CD4-positive, alpha-beta T cell (primary cell): ENCODE measurements at regions not wholly inside any gene's neighbourhood (a gene's known extent, or its start where the extent isn't known, plus 50 kb on each side); places are given as distances from the start of the nearest gene placed in this dataset.

Source experiments
- ATAC-seq: fragments of 200-7000 bp; cut with Tn5 transposase; one replicate; pipeline ENCODE4 v1.10.0; 2022; ENCODE audit warnings: mild to moderate bottlenecking; ENCODE audit not compliant: poor library complexity
- CTCF ChIA-PET: fragments of 350-600 bp; sonication (Branson Sonifier 250); formaldehyde crosslinking; loops from one replicate; lab custom pipeline; 2021; ENCODE audit warnings: antibody characterized with exemption, inconsistent platforms; lab: Charles Lee
- POLR2A ChIA-PET: fragments of 350-600 bp; sonication (Branson Sonifier 250); formaldehyde crosslinking; loops from one replicate; lab custom pipeline; 2021; ENCODE audit warnings: antibody characterized with exemption, inconsistent platforms; lab: Charles Lee
- DNase-seq, 14 experiments: peaks; one replicate each; pipeline ENCODE4 v3.0.0-alpha.2; 2013 to 2020; ENCODE audit warnings: mixed read lengths in 2 of 14
- H3K27ac ChIP-seq, 2 donors: one replicate each; pipeline versions ENCODE4 v1.5.1 to v1.7.0; 2013; ENCODE audit warnings: low read length in 2 of 2, low read depth in 1 of 2, mild to moderate bottlenecking in 1 of 2
- H3K27me3 ChIP-seq, 2 experiments: 1 replicate in 1 of 2; 2 replicates in 1 of 2; pipeline versions ENCODE4 v1.6.1 to v1.7.0; 2013; ENCODE audit warnings: low read length in 2 of 2, control low read depth in 1 of 2, mild to moderate bottlenecking in 1 of 2, moderate library complexity in 1 of 2; ENCODE audit not compliant: insufficient read depth in 2 of 2, control insufficient read depth in 1 of 2
- H3K36me3 ChIP-seq: one replicate; pipeline ENCODE4 v1.6.1; 2013; ENCODE audit warnings: low read length, control low read depth; ENCODE audit not compliant: insufficient read depth
- H3K4me1 ChIP-seq: one replicate; pipeline ENCODE4 v1.6.1; 2013; ENCODE audit warnings: low read length, control low read depth; ENCODE audit not compliant: insufficient read depth
- H3K4me3 ChIP-seq: one replicate; pipeline ENCODE4 v1.5.1; 2013; ENCODE audit warnings: mild to moderate bottlenecking, low read length, moderate library complexity
- H3K9me3 ChIP-seq, 2 experiments: 1 replicate in 1 of 2; 2 replicates in 1 of 2; pipeline versions ENCODE4 v1.6.1 to v1.7.0; 2013; ENCODE audit warnings: low read length in 2 of 2, mild to moderate bottlenecking in 2 of 2, control low read depth in 1 of 2, moderate library complexity in 1 of 2; ENCODE audit not compliant: control insufficient read depth in 1 of 2, insufficient read depth in 1 of 2
- H3K27ac Mint-ChIP-seq: one replicate; pipeline ENCODE4 v1.8.0; 2020; ENCODE audit warnings: mixed read lengths
- H3K27me3 Mint-ChIP-seq: one replicate; pipeline ENCODE4 v1.8.0; 2021; ENCODE audit warnings: mixed read lengths
- H3K36me3 Mint-ChIP-seq: one replicate; pipeline ENCODE4 v1.8.0; 2021; ENCODE audit warnings: low read depth, mixed read lengths
- H3K4me1 Mint-ChIP-seq: one replicate; pipeline ENCODE4 v1.8.0; 2021; ENCODE audit warnings: low read depth, mixed read lengths
- H3K4me3 Mint-ChIP-seq: one replicate; pipeline ENCODE4 v1.8.0; 2020; ENCODE audit warnings: mild to moderate bottlenecking, mixed read lengths
- H3K9me3 Mint-ChIP-seq: one replicate; pipeline ENCODE4 v1.8.0; 2020; ENCODE audit warnings: mixed read lengths
- CTCF ChIP-seq: fragments of 200-600 bp; IDR thresholded peaks from one replicate; pipeline ENCODE4 v1.8.0; 2022; ENCODE audit warnings: antibody characterized with exemption, mild to moderate bottlenecking
- intact Hi-C, 2 experiments: fragments of 100-400 bp; cut with DNase I in 1 of 2; cut with micrococcal nuclease in 1 of 2; formaldehyde crosslinking; loops; one replicate each; pipeline versions ENCODE4 v1.15.1 to v1.9.0; 2023 to 2025; cut with DNase I, micrococcal nuclease

GRCh38 chr21:25103500-25104207, 503.6 kb downstream of the MRPL39 start:
- Mint-ChIP-seq H3K27me3 (no peaks in the 10 kb centered on the region), H3K4me3 (no peak overlapping the region), H3K36me3 (no peaks in the 10 kb centered on the region), H3K9me3 (no peaks in the 10 kb centered on the region), H3K27ac (no peak overlapping the region), H3K4me1 (no peaks in the 10 kb centered on the region)
- Histone ChIP-seq H3K36me3 (no peaks in the 10 kb centered on the region), H3K27me3 (no peaks in the 10 kb centered on the region), H3K27ac (no peak overlapping the region), H3K4me1 (no peaks in the 10 kb centered on the region), H3K4me3 (no peak overlapping the region), H3K9me3 (peaks cover 0 to 6% of the 10 kb centered on the region in 2 experiments)
- ChIA-PET CTCF (no interaction called here), POLR2A (no interaction called here)
- ATAC-seq = no peak
- DNase-seq = no peak
- intact Hi-C loops = no loop called here
- no peak for TF ChIP-seq CTCF

- Histone ChIP-seq H3K36me3 (no peaks in the 10 kb centered on the region), H3K27ac (no peak overlapping the region), H3K27me3 (no peaks in the 10 kb centered on the region), H3K4me1 (no peaks in the 10 kb centered on the region), H3K4me3 (no peak overlapping the region), H3K9me3 (peaks cover 0 to 2% of the 10 kb centered on the region in 2 experiments)
- no peaks in the 10 kb centered on the region for H3K27me3 Mint-ChIP-seq
- TF ChIP-seq CTCF = no peak
- no peaks in the 10 kb centered on the region for H3K9me3 Mint-ChIP-seq
- no peak for ATAC-seq
- intact Hi-C loops = no loop called here
- no peak overlapping the region for H3K4me3 Mint-ChIP-seq
- POLR2A ChIA-PET = no interaction called here
- no peak overlapping the region for H3K27ac Mint-ChIP-seq
- H3K4me1 Mint-ChIP-seq = no peaks in the 10 kb centered on the region
- DNase-seq = no peak
- H3K36me3 Mint-ChIP-seq = no peaks in the 10 kb centered on the region
- CTCF ChIA-PET = interaction anchor here (0.6 to 1.7 kb wide), 2 partner anchors 40 to 718 kb away, joined by 4 to 5 read pairs; no protein-coding TSS in a partner anchor
These were observed 509.6 kb downstream of the MRPL39 start for GRCh38 chr21:25097648-25098047.

- Mint-ChIP-seq H3K9me3 (no peaks in the 10 kb centered on the region), H3K36me3 (no peaks in the 10 kb centered on the region), H3K4me3 (no peak overlapping the region), H3K27ac (no peak overlapping the region), H3K27me3 (no peaks in the 10 kb centered on the region), H3K4me1 (no peaks in the 10 kb centered on the region)
- H3K4me1 ChIP-seq = no peaks in the 10 kb centered on the region
- H3K36me3 ChIP-seq = no peaks in the 10 kb centered on the region
- ATAC-seq (no peak), DNase-seq (no peak)
- intact Hi-C loops = no loop called here
- H3K27ac ChIP-seq = no peak overlapping the region
- ChIA-PET POLR2A (no interaction called here), CTCF (no interaction called here)
- H3K4me3 ChIP-seq = no peak overlapping the region
- no peaks in the 10 kb centered on the region for H3K27me3 ChIP-seq
- TF ChIP-seq CTCF = no peak
- H3K9me3 ChIP-seq = peaks cover 0 to 7% of the 10 kb centered on the region in 2 experiments
These were observed 512.6 kb downstream of the MRPL39 start for GRCh38 chr21:25094695-25095094.
